Effector CD4-positive, alpha-beta T cell (primary cell): ENCODE measurements at regions not wholly inside any gene's neighbourhood (a gene's known extent, or its start where the extent isn't known, plus 50 kb on each side); places are given as distances from the start of the nearest gene placed in this dataset.

Experiments
- DNase-seq: peaks from one replicate; pipeline ENCODE4 v3.0.0-alpha.2; 2020

GRCh38 chr2:146847846-146848245 is 997.0 kb upstream of the ACVR2A start:
- DNase-seq, result no peak

GRCh38 chr2:146844226-146844990 is 1000.4 kb upstream of the ACVR2A start:
- no peak for DNase-seq

GRCh38 chr2:146837857-146838256 is 1007.0 kb upstream of the ACVR2A start:
- DNase-seq, result no peak

- no peak for DNase-seq
Observed at GRCh38 chr2:146826388-146826787, 1018.4 kb upstream of the ACVR2A start.

GRCh38 chr2:146821836-146822316 is 1023.0 kb upstream of the ACVR2A start:
- DNase-seq, result no peak

GRCh38 chr2:146820672-146821071 is 1024.2 kb upstream of the ACVR2A start:
- DNase-seq, result no peak

- DNase-seq, result no peak
Observed at GRCh38 chr2:146818122-146818521, 1026.7 kb upstream of the ACVR2A start.

- no peak for DNase-seq
Observed at GRCh38 chr2:146817613-146818012, 1027.2 kb upstream of the ACVR2A start.

GRCh38 chr2:146814971-146815370 is 1029.9 kb upstream of the ACVR2A start:
- no peak for DNase-seq

GRCh38 chr2:146807568-146808168 is 1037.2 kb upstream of the ACVR2A start:
- DNase-seq, result no peak

- DNase-seq, result no peak
Observed at GRCh38 chr2:146806364-146807005, 1038.3 kb upstream of the ACVR2A start.

- DNase-seq, result no peak
Observed at GRCh38 chr2:146804288-146804687, 1040.5 kb upstream of the ACVR2A start.

- no peak for DNase-seq
Observed at GRCh38 chr2:146801886-146802285, 1042.9 kb upstream of the ACVR2A start.

- DNase-seq, result no peak
Observed at GRCh38 chr2:146786396-146786795, 1058.4 kb upstream of the ACVR2A start.

GRCh38 chr2:146785101-146785500 is 1059.7 kb upstream of the ACVR2A start:
- DNase-seq, result no peak

GRCh38 chr2:146784602-146785001 is 1060.2 kb upstream of the ACVR2A start:
- no peak for DNase-seq

- DNase-seq, result no peak
Observed at GRCh38 chr2:146777181-146777580, 1067.6 kb upstream of the ACVR2A start.

GRCh38 chr2:146776596-146776995 is 1068.2 kb upstream of the ACVR2A start:
- no peak for DNase-seq

- no peak for DNase-seq
Observed at GRCh38 chr2:146771531-146771930, 1073.3 kb upstream of the ACVR2A start.

GRCh38 chr2:146764301-146764700 is 1080.5 kb upstream of the ACVR2A start:
- DNase-seq, result no peak

- DNase-seq, result no peak
Observed at GRCh38 chr2:146762786-146763185, 1082.0 kb upstream of the ACVR2A start.

GRCh38 chr2:146754606-146755005 is 1090.2 kb upstream of the ACVR2A start:
- no peak for DNase-seq

GRCh38 chr2:146748046-146748445 is 1096.8 kb upstream of the ACVR2A start:
- DNase-seq, result no peak

- no peak for DNase-seq
Observed at GRCh38 chr2:146741260-146741659, 1103.6 kb upstream of the ACVR2A start.
